HG03442 (cell line): ENCODE measurements at regions not wholly inside any gene's neighbourhood (a gene's known extent, or its start where the extent isn't known, plus 50 kb on each side); places are given as distances from the start of the nearest gene placed in this dataset.
A peak's percentile ranks its signal among the peaks of the same experiment; 100 is the strongest.

Experiments
- ATAC-seq: cut with Tn5 transposase; IDR thresholded peaks from one replicate; pipeline ENCODE4 v1.9.1; 2021; ENCODE audit warnings: mild to moderate bottlenecking, moderate library complexity; ENCODE audit not compliant: unreplicated experiment

DNA sequence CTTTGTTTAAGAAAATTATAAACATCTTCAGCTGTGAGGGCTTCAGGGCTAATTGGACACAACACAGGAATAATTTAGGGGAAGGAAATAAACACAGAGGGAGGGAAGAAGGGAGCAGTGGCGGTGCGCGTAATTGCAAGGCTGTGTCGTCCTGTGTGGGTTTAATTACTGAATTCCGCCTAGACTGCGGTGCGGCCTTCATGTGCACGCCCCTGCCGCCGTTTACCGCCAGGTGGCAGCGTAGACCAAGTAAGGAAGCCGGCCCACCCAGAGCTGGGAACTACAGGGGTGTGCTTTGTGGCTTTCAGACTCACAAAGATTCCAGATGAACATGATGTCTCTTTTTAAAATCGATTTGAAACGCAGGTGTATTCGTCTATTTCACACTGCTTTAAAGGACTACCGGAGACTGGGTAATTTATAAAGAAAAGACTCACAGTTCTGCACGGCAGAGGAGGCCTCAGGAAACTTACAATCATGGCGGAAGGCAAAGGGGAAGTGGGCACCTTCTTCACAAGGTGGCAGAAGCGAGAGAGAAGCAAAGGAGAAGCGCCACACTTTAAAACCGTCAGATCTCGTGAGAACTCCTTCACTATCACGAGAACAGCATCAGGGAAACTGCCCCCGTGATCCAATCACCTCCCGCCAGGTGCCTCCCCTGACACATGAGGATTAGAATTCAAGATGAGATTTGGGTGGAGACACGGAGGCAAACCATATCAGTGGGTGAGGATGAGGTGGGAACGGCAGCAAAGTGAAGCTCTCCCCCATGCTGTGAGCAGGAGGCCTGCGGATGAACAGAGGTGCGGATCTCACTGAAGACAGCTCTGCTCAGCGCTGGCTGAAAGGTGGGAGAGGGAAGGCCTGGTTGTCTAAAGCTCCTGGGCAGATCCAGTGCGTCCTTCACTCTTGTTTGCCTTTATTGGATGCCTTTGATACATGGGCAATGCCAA is 222.0 kb upstream of the PDE10A start:
- ATAC-seq, result peak; percentile 94

DNA sequence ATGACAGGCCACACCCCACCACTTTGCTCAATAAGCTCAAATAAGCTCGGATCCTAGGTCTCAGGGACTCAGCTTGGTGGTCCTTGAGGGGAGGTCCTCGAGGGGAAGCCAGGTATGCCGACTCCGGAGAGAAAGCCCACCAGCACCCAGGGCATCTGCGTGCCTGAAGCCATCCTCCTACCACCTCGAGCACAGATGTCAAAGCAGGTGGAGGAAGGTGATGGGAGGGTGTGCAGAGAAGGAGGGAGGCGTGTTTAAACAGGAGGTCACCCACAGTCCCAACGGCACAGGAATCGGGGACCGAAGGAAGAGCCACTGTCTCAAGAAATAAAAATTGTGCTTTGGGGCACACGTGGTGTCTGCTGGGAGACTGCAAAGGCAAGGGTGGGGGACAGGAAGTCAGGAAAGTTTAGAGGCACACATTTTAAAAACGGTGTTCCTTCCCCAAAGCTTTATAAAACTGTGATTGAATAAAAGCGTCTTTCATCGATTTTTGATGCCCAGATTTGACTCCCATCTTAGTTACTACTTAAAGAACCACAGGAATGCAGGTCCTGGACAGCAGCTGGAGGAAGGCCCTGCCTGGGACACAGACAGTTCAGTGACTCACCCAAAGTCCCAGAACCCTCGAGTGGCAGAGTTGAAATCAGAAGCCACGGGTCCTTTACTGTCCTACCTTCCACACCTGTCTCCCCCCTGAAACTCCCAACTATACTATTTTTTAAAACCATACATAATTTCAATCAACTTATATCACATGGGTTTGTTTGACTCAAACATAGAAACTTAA is 221.0 kb upstream of the PDE10A start:
- no peak for ATAC-seq

DNA sequence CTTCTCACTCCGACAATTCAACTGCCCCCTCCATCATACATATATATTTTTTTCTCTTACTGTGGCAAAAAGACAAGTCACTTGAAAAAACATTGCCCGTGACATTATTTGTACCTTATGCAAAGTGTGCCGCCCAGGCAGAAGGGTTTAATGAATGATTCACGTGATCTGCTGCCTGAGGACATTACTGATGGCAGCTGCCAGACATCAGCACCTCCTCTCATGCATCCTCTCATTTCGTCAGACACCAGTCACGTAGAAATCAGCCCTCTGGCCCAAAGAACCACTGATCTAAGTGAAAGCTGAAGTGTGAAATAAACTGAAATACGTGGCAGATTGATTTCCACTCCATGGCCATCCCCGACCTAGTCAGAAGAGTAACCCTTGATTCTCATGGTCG is 218.8 kb upstream of the PDE10A start:
- no peak for ATAC-seq

- no peak for ATAC-seq
Observed at GRCh38 chr6:165880686-165881085, 217.6 kb upstream of the PDE10A start.

- ATAC-seq, result no peak
Observed at GRCh38 chr6:165877773-165878172, 214.7 kb upstream of the PDE10A start.

DNA sequence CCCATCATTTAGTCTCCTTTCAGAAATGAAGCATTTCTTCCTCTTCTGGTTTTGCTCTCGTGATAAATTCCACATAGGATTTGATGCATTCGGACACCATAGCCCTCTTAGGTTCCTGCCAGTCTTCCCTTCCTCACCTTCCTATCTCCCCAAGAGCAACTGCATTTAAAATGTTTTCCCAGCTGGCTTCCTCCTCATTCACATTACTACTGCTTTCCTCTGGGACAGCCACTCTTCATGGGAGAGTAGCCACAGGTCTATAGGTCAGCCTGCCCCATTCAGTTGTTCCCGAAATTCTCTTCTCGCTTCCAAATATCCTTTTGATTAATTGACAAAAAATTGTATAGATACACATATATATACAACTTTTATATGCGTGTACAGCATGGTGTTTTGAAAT is 214.2 kb upstream of the PDE10A start:
- ATAC-seq, result no peak

- ATAC-seq, result no peak
Observed at GRCh38 chr6:165876588-165876987, 213.5 kb upstream of the PDE10A start.

- no peak for ATAC-seq
Observed at GRCh38 chr6:165875946-165876345, 212.9 kb upstream of the PDE10A start.

DNA sequence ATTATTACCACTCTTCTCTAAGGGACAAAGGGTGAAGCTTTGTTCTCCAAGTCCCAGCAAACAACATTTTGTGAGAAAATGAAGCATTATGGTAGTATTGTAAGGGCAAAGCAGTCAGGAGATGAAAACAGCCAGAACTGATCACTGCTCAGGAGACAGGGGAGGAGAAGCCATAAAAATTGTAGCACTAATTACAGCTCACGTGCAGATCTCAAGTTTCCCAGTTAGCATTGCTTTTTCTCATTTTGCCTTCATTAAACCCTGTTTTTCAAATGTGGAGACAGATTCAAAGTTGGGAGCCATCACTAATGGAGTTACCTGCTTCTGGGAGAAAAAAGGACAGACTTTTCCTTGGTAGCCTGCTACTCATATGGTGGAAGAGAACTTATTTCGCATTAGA is 210.9 kb upstream of the PDE10A start:
- no peak for ATAC-seq

- ATAC-seq, result no peak
Observed at GRCh38 chr6:165872811-165873210, 209.8 kb upstream of the PDE10A start.

GRCh38 chr6:165872311-165872710 is 209.3 kb upstream of the PDE10A start:
- ATAC-seq, result no peak

- ATAC-seq, result no peak
Observed at GRCh38 chr6:165871571-165871970, 208.5 kb upstream of the PDE10A start.

GRCh38 chr6:165869526-165869925 is 206.5 kb upstream of the PDE10A start:
- ATAC-seq, result no peak

GRCh38 chr6:165864925-165865324 is 201.9 kb upstream of the PDE10A start:
- no peak for ATAC-seq

GRCh38 chr6:165864218-165864617 is 201.2 kb upstream of the PDE10A start:
- ATAC-seq, result no peak

- ATAC-seq, result no peak
Observed at GRCh38 chr6:165863801-165864200, 200.8 kb upstream of the PDE10A start.

GRCh38 chr6:165862813-165863212 is 199.8 kb upstream of the PDE10A start:
- ATAC-seq, result no peak

DNA sequence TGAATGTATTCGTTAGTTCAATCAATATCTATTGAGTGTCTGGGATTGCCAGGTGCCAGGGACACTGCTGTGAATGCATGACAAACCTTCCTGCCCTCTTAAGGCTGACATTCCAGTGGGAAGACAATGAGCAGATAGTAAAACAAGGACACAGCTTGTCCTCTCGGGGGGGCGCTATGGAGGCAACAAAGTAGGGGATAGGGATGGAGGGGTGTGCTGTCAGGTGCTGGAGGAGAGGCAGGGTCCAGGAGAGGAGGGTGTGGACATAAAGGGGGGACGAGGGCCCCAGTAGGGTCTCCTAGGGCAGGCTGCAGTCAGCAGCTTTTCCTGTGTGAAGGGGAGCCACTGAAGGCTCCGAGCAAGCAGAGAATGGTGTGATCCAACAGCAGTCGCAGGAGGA is 198.2 kb upstream of the PDE10A start:
- no peak for ATAC-seq

DNA sequence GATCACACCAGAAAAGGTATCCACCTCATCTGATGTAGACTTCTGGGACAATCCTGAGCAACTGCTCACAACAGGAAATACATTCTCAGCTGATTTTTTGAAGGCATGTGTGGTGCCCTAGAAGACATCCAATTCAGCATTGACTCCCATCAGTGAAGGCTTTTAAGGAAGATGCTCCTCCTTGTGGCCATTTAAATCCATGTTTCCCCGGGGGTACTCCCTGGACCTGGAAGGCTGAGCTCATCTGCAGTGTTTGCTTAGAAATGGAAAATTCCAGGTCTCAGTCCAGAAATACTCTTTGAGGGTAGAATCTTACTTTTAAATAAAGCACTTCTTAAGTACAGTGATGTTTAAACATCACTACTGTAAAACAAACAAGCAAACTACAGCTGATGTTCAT is 195.5 kb upstream of the PDE10A start:
- ATAC-seq, result no peak

DNA sequence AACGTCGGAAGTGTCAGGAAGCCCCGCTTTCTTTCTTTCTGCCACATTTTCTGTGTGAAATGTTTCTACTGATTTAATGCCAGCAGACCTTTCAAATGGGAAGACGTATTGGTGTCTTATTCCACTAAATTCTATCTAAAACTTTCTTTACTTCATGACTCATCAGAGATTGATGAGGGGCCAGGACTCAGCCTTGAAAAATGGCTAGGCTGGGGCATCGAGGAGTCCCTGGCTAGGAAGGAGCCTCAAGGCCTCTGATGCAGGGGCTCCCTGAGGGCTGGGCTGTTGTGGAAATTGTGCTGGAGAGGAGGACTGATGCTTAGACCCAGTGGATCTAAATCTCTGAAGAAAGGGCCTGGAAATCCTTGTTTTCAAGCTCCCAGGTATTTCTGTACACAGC is 192.8 kb upstream of the PDE10A start:
- no peak for ATAC-seq

DNA sequence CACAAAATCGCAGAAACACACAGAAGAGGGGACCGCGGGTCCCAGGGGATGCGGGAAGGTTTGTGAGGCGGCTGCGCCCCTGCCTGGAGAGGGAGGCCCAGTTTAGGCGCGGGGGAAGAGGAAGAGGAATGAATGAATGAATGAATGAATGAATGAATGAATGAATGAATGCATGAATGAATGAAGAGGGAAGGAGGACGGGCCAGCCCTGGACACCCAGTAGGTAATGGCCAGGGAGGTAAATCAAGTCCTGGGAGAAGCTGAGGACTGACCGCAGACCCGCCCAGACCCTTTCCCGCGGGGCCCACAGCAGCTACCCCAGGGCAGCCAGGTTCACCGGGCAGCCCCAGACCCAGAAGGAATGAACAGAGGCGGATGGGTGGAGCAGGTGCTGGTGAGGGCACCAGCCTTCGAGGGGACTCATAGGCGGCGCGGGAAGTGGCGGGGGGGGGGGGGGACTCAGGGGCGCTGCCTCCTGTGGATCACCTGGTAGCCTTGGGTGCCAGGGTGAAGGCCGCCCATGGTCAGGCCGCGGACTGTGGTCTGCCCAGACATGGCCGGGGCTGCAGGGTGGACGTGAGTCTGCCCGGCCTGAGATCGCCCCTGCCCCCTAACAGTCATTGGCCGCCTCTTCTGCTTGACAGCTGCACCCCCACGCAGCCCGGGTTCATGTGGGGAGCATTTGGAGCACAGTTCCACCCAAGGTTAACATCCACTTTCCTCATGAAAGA is 192.0 kb upstream of the PDE10A start:
- ATAC-seq, result no peak
